Kidney (tissue), 13 donors: ENCODE measurements at regions not wholly inside any gene's neighbourhood (a gene's known extent, or its start where the extent isn't known, plus 50 kb on each side); places are given as distances from the start of the nearest gene placed in this dataset.

Source experiments
- DNase-seq, 5 donors: peaks; one replicate each; pipeline ENCODE4 v3.0.0-alpha.2; 2013 to 2020
- FAIRE-seq: peaks from 2 replicates; lab custom pipeline; 2012; peaks lifted over from hg19 to GRCh38; lab: Jason Lieb, UNC
- H3K27ac ChIP-seq, 2 donors: one replicate each; pipeline ENCODE4 v1.7.0; 2013; ENCODE audit warnings: low read depth in 2 of 2, low read length in 2 of 2, inconsistent platforms in 1 of 2
- H3K27me3 ChIP-seq: one replicate; pipeline ENCODE4 v1.7.1; 2013; ENCODE audit warnings: low read length, inconsistent platforms; ENCODE audit not compliant: control insufficient read depth, insufficient read depth
- H3K36me3 ChIP-seq, 3 donors: one replicate each; pipeline versions ENCODE4 v1.7.0 to v1.7.1; 2013; ENCODE audit warnings: low read length in 3 of 3, control low read depth in 1 of 3, inconsistent platforms in 1 of 3; ENCODE audit not compliant: insufficient read depth in 3 of 3, control insufficient read depth in 2 of 3
- H3K4me1 ChIP-seq, 3 donors: one replicate each; pipeline versions ENCODE4 v1.7.0 to v1.7.1; 2013; ENCODE audit warnings: low read length in 3 of 3, inconsistent platforms in 1 of 3, low read depth in 1 of 3; ENCODE audit not compliant: control insufficient read depth in 2 of 3, insufficient read depth in 2 of 3
- H3K4me3 ChIP-seq, 3 donors: one replicate each; pipeline versions ENCODE4 v1.7.0 to v1.8.1; 2013; ENCODE audit warnings: low read length in 3 of 3, control low read depth in 1 of 3, inconsistent platforms in 1 of 3
- H3K9ac ChIP-seq, 3 donors: one replicate each; pipeline versions ENCODE4 v1.7.0 to v1.7.1; 2013; ENCODE audit warnings: low read length in 3 of 3, control low read depth in 1 of 3, inconsistent platforms in 1 of 3
- H3K9me3 ChIP-seq, 3 donors: one replicate each; pipeline versions ENCODE4 v1.7.0 to v1.7.1; 2013; ENCODE audit warnings: low read length in 3 of 3, control low read depth in 1 of 3, inconsistent platforms in 1 of 3; ENCODE audit not compliant: control insufficient read depth in 2 of 3, insufficient read depth in 1 of 3
- intact Hi-C: fragments of 100-400 bp; cut with DNase I; formaldehyde crosslinking; loops from one replicate; pipeline ENCODE4 v1.11.1; 2022
- TF ChIP-seq, protein P1 (sequence below): IDR thresholded peaks from 3 replicates; pipeline ENCODE4 v1.5.1; 2012; ENCODE audit warnings: mild to moderate bottlenecking, moderate library complexity, borderline replicate concordance; ENCODE audit not compliant: insufficient read depth; ENCODE audit errors: extremely low read depth
- donor health status: control.
- donor health status: control.
- donor health status: control.
- donor health status: control.
- donor health status: control.
- donor health status: DM: yes; HTN: yes; CAD: no.
- donor health status: Normal renal cell carcinoma (clear cell type).

DNA sequence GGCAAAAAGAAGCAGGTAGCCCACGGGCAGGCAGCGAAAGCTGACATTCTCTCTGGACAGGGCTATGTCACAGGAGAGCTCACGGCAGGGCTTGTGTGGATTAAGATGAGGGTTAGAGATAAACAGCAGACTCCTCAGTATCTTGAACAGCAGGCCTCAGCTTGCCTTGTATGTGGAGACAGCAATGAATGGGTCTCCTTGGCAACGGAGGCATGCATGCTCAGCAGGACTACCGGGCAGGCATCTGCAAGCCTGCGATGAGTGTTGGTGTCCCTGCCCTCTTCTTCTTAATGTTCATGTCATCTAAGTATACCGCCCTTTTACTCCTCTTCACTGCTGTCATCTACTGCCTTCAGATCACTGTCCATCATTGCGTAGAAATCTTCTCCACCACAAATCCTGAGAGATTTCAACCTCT is 81.9 kb upstream of the C1GALT1 start:
- Histone ChIP-seq H3K27me3 (no peaks in the 10 kb centered on the region), H3K9ac (no peak overlapping the region), H3K4me3 (no peak overlapping the region), H3K36me3 (no peaks in the 10 kb centered on the region), H3K27ac (no peak overlapping the region), H3K9me3 (no peaks in the 10 kb centered on the region), H3K4me1 (no peaks in the 10 kb centered on the region)
- intact Hi-C loops: no loop called here
- FAIRE-seq: no peak
- peak in 1 of 5 donors; percentile 12 for DNase-seq
- TF ChIP-seq, protein P1, sequence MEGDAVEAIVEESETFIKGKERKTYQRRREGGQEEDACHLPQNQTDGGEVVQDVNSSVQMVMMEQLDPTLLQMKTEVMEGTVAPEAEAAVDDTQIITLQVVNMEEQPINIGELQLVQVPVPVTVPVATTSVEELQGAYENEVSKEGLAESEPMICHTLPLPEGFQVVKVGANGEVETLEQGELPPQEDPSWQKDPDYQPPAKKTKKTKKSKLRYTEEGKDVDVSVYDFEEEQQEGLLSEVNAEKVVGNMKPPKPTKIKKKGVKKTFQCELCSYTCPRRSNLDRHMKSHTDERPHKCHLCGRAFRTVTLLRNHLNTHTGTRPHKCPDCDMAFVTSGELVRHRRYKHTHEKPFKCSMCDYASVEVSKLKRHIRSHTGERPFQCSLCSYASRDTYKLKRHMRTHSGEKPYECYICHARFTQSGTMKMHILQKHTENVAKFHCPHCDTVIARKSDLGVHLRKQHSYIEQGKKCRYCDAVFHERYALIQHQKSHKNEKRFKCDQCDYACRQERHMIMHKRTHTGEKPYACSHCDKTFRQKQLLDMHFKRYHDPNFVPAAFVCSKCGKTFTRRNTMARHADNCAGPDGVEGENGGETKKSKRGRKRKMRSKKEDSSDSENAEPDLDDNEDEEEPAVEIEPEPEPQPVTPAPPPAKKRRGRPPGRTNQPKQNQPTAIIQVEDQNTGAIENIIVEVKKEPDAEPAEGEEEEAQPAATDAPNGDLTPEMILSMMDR: no peak

DNA sequence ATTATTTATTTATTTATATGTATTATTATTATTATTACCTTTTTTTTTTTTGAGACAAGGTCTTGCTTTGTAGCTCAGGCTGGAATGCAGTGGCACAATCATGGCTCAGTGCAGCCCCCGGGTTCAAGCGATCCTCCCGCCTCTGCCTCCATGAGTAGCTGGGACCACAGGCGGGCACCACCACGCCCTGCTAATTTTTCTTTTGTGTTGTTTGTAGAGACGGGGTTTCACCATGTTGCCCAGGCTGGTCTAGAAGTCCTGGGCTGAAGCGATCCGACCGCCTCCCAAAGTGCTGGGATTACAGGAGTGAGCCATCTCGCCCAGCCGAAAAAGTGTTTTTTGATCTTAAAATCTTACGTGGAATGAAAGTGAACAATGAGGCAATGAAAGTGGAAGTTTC is 79.4 kb upstream of the C1GALT1 start:
- H3K36me3 ChIP-seq: no peaks in the 10 kb centered on the region
- intact Hi-C loops: no loop called here
- TF ChIP-seq, protein P1: no peak
- no peak for FAIRE-seq
- H3K9me3 ChIP-seq: no peaks in the 10 kb centered on the region
- H3K4me1 ChIP-seq: no peaks in the 10 kb centered on the region
- no peak for DNase-seq
- no peak overlapping the region for H3K9ac ChIP-seq
- no peaks in the 10 kb centered on the region for H3K27me3 ChIP-seq
- no peak overlapping the region for H3K4me3 ChIP-seq
- H3K27ac ChIP-seq: no peak overlapping the region

DNA sequence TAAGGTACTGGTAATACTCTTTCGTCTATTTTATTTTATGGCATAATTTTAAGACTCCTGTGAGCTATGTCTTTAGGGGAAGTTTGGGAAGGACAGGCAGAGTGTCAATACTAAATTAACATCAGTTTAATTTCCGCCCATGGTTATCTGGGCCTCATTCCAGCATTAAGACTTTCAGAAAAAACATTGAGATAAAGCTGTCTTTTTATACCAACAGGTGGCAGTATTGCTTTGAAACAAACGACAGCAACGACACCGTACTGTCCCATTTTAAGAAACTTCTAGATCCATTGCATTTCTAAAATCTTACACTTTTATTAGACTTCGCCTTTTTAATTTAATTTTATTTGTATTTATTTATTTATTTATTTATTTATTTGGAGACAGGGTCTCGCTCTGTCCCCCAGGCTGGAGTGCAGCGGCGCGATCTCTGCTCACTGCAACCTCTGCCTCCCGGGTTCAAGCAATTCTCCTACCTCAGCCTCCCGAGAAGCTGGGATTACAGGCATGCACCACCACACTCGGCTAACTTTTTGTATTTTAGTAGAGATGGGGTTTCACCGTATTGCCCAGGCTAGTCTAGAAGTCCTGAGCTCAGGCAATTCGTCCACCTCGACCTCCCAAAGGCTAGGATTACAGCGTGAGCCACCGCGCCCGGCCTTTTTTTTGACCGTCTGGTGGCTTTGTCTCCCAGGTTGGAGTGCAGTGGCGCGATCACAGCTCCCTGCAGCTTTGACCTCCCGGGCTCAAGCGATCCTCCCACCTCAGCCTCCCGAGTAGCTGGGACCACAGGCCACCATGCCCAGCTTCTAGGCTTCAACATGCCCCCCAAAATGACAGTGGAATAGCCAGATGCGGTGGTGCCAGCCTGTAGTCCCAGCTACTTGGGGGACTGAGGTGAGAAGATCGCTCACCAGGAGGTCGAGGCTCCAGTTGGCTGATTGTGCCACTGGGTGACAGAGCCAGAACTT is 78.7 kb upstream of the C1GALT1 start:
- H3K36me3 ChIP-seq: no peaks in the 10 kb centered on the region
- intact Hi-C loops: no loop called here
- FAIRE-seq (peak; percentile 98), DNase-seq (peak in 3 of 5 donors; percentile 58 to 67 (median 67))
- H3K9me3 ChIP-seq: no peaks in the 10 kb centered on the region
- H3K9ac ChIP-seq: no peak overlapping the region
- H3K4me3 ChIP-seq: no peak overlapping the region
- no peaks in the 10 kb centered on the region for H3K27me3 ChIP-seq
- TF ChIP-seq, protein P1: peak; percentile 65
- H3K4me1 ChIP-seq: no peaks in the 10 kb centered on the region
- H3K27ac ChIP-seq: no peak overlapping the region
